ENCODE measurements at regions not wholly inside any gene's neighbourhood (a gene's known extent, or its start where the extent isn't known, plus 50 kb on each side); places are given as distances from the start of the nearest gene placed in this dataset.
"Not testable (repeated sequence)": the region's sequence is repeated elsewhere in the genome, so short reads cannot be mapped to it uniquely, and the experiment has no call there.

- no peak for DNase-seq
Measured at GRCh38 chr2:172295677-172296076, 131.7 kb upstream of the ITGA6 start.

GRCh38 chr2:172296267-172297046 lies 130.9 kb upstream of the ITGA6 start:
- no peak for DNase-seq

- DNase-seq, result no peak
Measured at GRCh38 chr2:172297531-172297930, 129.9 kb upstream of the ITGA6 start.

GRCh38 chr2:172297950-172298349 lies 129.4 kb upstream of the ITGA6 start:
- no peak for DNase-seq

GRCh38 chr2:172299741-172300140 lies 127.6 kb upstream of the ITGA6 start:
- no peak for DNase-seq

- DNase-seq, result no peak
Measured at GRCh38 chr2:172300851-172301250, 126.5 kb upstream of the ITGA6 start.

- no peak for DNase-seq
Measured at GRCh38 chr2:172305066-172305465, 122.3 kb upstream of the ITGA6 start.

GRCh38 chr2:172307800-172308199 lies 119.6 kb upstream of the ITGA6 start:
- DNase-seq, result no peak

GRCh38 chr2:172308253-172308935 lies 119.0 kb upstream of the ITGA6 start:
- DNase-seq, result no peak

- no peak for DNase-seq
Measured at GRCh38 chr2:172311921-172312345, 115.5 kb upstream of the ITGA6 start.

- DNase-seq, result no peak
Measured at GRCh38 chr2:172313715-172314341, 113.6 kb upstream of the ITGA6 start.

- not testable (repeated sequence) for DNase-seq
Measured at GRCh38 chr2:172315070-172315469, 112.3 kb upstream of the ITGA6 start.

- no peak for DNase-seq
Measured at GRCh38 chr2:172322049-172322448, 105.3 kb upstream of the ITGA6 start.

GRCh38 chr2:172323256-172323655 lies 104.1 kb upstream of the ITGA6 start:
- DNase-seq, result no peak

- no peak for DNase-seq
Measured at GRCh38 chr2:172323861-172324597, 103.4 kb upstream of the ITGA6 start.

- DNase-seq, result no peak
Measured at GRCh38 chr2:172326211-172326509, 101.2 kb upstream of the ITGA6 start.

GRCh38 chr2:172328103-172328841 lies 99.1 kb upstream of the ITGA6 start:
- no peak for DNase-seq

- DNase-seq, result no peak
Measured at GRCh38 chr2:172329416-172329773, 98.0 kb upstream of the ITGA6 start.

- DNase-seq, result no peak
Measured at GRCh38 chr2:172329774-172330671, 97.4 kb upstream of the ITGA6 start.

GRCh38 chr2:172332507-172332906 lies 94.9 kb upstream of the ITGA6 start:
- no peak for DNase-seq

GRCh38 chr2:172333235-172333977 lies 94.0 kb upstream of the ITGA6 start:
- DNase-seq, result no peak
